Kidney epithelial cell (primary cell): ENCODE measurements at regions not wholly inside any gene's neighbourhood (a gene's known extent, or its start where the extent isn't known, plus 50 kb on each side); places are given as distances from the start of the nearest gene placed in this dataset.

ENCODE experiments used
- DNase-seq: peaks from one replicate; pipeline ENCODE4 v3.0.0-alpha.2; 2010; ENCODE audit warnings: low read depth
- H3K27me3 ChIP-seq: 2 replicates; pipeline ENCODE4 v1.6.0; 2011; ENCODE audit warnings: low read length; ENCODE audit not compliant: control insufficient read depth, insufficient read depth
- H3K36me3 ChIP-seq: 2 replicates; pipeline ENCODE4 v1.5.1; 2011; ENCODE audit warnings: low read length; ENCODE audit not compliant: control insufficient read depth, insufficient read depth
- H3K4me3 ChIP-seq: 2 replicates; pipeline ENCODE4 v1.5.1; 2011; ENCODE audit warnings: low read depth, mild to moderate bottlenecking, control low read depth, low read length
- TF ChIP-seq, protein P1 (sequence below): IDR thresholded peaks from 2 replicates; pipeline ENCODE4 v1.5.1; 2011; ENCODE audit warnings: mild to moderate bottlenecking, moderate library complexity, low read length, control low read depth, inconsistent platforms; ENCODE audit not compliant: insufficient read depth, poor library complexity, severe bottlenecking

DNA sequence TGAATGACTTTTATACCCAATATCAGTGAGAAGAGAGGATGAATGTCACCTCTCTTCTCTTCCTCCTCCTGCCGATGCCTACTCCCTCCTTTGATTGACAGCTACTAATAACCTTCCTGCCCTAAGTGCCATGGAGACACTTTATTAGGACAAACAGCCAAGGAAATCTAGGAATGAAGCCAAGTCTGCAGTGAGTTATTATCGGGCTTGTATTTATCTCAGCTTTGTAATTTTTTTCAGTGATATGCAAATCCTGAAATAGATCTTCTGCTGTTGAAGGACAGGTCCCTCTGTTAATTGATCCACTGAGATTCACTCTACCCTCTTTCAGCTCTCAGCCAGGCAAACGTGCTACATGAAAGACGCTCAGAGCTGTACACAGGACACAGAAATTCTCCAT is 686.7 kb downstream of the TMEM182 start:
- no peak for DNase-seq
- Histone ChIP-seq H3K4me3 (no peak overlapping the region), H3K36me3 (no peaks in the 10 kb centered on the region)

DNA sequence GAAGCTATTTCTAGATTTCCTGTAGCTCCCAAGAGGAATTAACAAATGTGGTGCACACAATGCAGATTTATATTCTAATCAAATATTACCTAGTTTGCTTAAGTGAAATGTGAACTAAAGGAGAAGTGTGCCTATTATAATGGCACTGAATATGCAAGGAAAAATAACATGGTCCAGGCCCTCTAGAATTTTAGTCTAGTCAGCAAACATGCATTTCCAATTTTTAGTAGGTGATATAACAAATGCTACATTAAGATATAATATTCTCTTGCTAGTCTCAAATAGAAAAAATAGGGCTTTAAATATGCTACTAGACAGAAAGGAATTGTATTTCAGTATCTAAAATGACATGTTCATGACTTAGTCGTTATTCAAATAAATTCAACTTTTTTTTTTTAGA is 689.5 kb downstream of the TMEM182 start:
- TF ChIP-seq, protein P1, sequence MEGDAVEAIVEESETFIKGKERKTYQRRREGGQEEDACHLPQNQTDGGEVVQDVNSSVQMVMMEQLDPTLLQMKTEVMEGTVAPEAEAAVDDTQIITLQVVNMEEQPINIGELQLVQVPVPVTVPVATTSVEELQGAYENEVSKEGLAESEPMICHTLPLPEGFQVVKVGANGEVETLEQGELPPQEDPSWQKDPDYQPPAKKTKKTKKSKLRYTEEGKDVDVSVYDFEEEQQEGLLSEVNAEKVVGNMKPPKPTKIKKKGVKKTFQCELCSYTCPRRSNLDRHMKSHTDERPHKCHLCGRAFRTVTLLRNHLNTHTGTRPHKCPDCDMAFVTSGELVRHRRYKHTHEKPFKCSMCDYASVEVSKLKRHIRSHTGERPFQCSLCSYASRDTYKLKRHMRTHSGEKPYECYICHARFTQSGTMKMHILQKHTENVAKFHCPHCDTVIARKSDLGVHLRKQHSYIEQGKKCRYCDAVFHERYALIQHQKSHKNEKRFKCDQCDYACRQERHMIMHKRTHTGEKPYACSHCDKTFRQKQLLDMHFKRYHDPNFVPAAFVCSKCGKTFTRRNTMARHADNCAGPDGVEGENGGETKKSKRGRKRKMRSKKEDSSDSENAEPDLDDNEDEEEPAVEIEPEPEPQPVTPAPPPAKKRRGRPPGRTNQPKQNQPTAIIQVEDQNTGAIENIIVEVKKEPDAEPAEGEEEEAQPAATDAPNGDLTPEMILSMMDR, result no peak
- no peak overlapping the region for H3K4me3 ChIP-seq
- no peaks in the 10 kb centered on the region for H3K36me3 ChIP-seq
- DNase-seq, result no peak
- no peaks in the 10 kb centered on the region for H3K27me3 ChIP-seq

More for the DNA sequence above, 686.7 kb downstream of the TMEM182 start:
- H3K27me3 ChIP-seq, result no peaks in the 10 kb centered on the region
- TF ChIP-seq, protein P1, result no peak

DNA sequence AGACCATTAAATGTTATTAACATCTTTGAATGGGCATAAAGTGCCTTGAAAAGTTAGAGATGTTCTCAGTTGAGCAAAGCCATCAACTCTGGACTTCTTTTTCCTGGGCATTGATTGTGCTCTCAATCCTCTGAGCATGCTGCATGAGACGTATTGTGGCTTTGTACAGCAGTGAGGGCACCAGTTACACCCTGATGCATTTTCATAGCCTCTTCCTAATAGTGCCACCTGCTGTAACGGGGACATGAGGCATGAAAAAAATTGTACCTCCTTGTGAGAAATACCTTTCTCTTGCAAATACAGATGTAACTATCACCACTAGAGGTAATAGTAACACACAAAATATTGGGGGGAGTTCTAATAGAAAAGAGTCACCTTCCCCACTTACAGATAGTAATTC is 697.5 kb downstream of the TMEM182 start:
- Histone ChIP-seq H3K4me3 (no peak overlapping the region), H3K36me3 (no peaks in the 10 kb centered on the region), H3K27me3 (no peaks in the 10 kb centered on the region)
- no peak for DNase-seq
- TF ChIP-seq, protein P1, result no peak

DNA sequence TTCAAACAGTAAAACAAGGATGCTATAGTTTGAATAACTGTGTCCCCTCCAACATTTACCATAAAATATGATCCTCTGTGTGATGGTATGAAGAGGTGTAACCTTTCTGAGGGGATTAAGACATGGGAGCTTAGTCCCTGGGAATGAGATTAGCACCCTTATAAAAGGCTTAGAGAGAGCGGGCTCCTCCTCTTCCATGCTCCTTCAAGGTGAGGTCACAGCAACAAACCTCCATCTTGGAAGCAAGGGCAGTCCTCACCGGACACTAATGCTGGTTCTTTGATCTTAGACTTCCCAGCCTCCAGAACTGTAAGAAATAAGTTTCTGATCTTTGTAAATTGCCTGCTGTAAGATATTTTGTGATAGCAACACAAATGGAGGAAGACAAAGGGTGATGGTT is 700.3 kb downstream of the TMEM182 start:
- no peaks in the 10 kb centered on the region for H3K27me3 ChIP-seq
- H3K36me3 ChIP-seq, result no peaks in the 10 kb centered on the region
- TF ChIP-seq, protein P1, result no peak
- no peak overlapping the region for H3K4me3 ChIP-seq
- no peak for DNase-seq

DNA sequence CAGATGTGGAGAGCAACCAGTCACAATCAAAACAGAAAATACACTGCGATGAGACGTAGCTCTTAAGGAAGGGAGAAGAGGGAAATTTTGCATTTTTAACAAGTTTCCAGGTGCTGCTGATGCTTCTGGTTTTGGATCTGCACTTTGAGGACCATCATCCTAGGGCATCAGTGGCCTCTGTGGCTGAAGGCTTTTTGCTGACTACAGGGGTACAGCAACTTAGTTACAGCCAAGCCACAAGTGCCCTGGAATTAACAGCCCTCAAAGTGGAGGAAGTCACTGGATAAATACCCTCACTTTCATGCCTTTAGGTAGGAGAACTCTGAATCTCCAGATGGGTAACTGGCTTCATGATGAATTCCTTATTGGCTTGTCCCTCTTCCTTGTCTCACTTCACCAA is 700.9 kb downstream of the TMEM182 start:
- TF ChIP-seq, protein P1, result no peak
- DNase-seq, result no peak
- Histone ChIP-seq H3K27me3 (no peaks in the 10 kb centered on the region), H3K36me3 (no peaks in the 10 kb centered on the region), H3K4me3 (no peak overlapping the region)

DNA sequence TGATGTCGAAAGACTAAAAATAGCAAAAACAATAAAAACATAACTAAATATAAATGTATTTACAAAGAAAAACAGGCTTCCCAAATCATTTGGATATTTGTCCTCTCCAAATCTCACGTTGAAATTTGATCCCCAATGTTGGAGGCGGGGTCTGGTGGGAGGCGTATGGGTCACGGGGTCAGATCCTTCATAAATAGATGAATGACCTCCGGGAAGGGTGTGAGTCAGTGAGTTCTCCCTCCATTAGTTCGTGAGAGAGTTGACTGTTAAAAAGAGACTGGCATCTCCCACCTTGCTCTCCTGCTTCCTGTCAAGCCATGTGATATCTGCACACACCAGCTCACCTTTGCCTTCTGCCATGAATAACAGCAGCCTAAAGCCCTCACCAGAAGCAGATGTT is 703.0 kb downstream of the TMEM182 start:
- TF ChIP-seq, protein P1, result no peak
- no peak for DNase-seq
- Histone ChIP-seq H3K4me3 (no peak overlapping the region), H3K27me3 (no peaks in the 10 kb centered on the region), H3K36me3 (no peaks in the 10 kb centered on the region)
